ENCODE measurements at regions not wholly inside any gene's neighbourhood (a gene's known extent, or its start where the extent isn't known, plus 50 kb on each side); places are given as distances from the start of the nearest gene placed in this dataset.

- no peak overlapping the region for H3K56ac ChIP-seq (ENCODE audit: insufficient read length, low read depth, low read length)
- H3K14ac ChIP-seq (ENCODE audit: insufficient read depth, low read length), result no peak overlapping the region
- no peaks in the 10 kb centered on the region for H3K79me1 ChIP-seq (ENCODE audit: insufficient read depth, low read depth, low read length, poor library complexity, severe bottlenecking)
- Mint-ChIP-seq H3K36me3 (ENCODE audit: insufficient read depth in 1 of 3, low read depth in 3 of 3) (no peaks in the 10 kb centered on the region), H3K27ac (peak overlapping the region in 1 of 3 experiments; percentile 44; a peak in 1 of 7 replicates), H3K9me3 (no peaks in the 10 kb centered on the region), H3K4me3 (no peak overlapping the region), H3K27me3 (ENCODE audit: low read depth) (peaks cover 8% of the 10 kb centered on the region), H3K4me1 (peaks cover 9 to 23% of the 10 kb centered on the region in 2 experiments; a peak in 3 of 4 replicates)
- H4K5ac ChIP-seq (ENCODE audit: insufficient read length, low read depth, low read length), result no peak overlapping the region
- no peak overlapping the region for H2BK12ac ChIP-seq (ENCODE audit: insufficient read length, low read depth, low read length)
- H3K4me1 ChIP-seq (ENCODE audit: insufficient read depth, low read length), result no peaks in the 10 kb centered on the region
- H2BK5ac ChIP-seq (ENCODE audit: insufficient read length, low read length), result no peak overlapping the region
- WGBS (ENCODE audit: extremely low coverage, insufficient read length, low lambda C conversion rate), result no CpG with 5 or more reads among the region's 8 CpGs
- no peaks in the 10 kb centered on the region for H4K20me1 ChIP-seq (ENCODE audit: control insufficient read depth, insufficient read depth, insufficient read length)
- H3K18ac ChIP-seq (ENCODE audit: insufficient read length, low read depth, low read length), result no peak overlapping the region
- TF ChIP-seq, protein P1, sequence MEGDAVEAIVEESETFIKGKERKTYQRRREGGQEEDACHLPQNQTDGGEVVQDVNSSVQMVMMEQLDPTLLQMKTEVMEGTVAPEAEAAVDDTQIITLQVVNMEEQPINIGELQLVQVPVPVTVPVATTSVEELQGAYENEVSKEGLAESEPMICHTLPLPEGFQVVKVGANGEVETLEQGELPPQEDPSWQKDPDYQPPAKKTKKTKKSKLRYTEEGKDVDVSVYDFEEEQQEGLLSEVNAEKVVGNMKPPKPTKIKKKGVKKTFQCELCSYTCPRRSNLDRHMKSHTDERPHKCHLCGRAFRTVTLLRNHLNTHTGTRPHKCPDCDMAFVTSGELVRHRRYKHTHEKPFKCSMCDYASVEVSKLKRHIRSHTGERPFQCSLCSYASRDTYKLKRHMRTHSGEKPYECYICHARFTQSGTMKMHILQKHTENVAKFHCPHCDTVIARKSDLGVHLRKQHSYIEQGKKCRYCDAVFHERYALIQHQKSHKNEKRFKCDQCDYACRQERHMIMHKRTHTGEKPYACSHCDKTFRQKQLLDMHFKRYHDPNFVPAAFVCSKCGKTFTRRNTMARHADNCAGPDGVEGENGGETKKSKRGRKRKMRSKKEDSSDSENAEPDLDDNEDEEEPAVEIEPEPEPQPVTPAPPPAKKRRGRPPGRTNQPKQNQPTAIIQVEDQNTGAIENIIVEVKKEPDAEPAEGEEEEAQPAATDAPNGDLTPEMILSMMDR (conservative IDR thresholded peaks at IDR 0.05), result no peak
- H4K91ac ChIP-seq (ENCODE audit: insufficient read length, low read depth, low read length), result no peak overlapping the region
- H3K79me2 ChIP-seq (ENCODE audit: insufficient read depth, low read length), result no peaks in the 10 kb centered on the region
- H3K9ac ChIP-seq (ENCODE audit: extremely low read depth, insufficient read length, low read length), result no peak overlapping the region
- DNase-seq, result no peak
- H3K9me3 ChIP-seq (ENCODE audit: control insufficient read depth, low read depth, low read length), result no peaks in the 10 kb centered on the region
- H2AK5ac ChIP-seq (ENCODE audit: insufficient read length, low read length), result no peak overlapping the region
- H2BK20ac ChIP-seq (ENCODE audit: low read depth, low read length, poor library complexity, severe bottlenecking), result no peak overlapping the region
- H2AFZ ChIP-seq (ENCODE audit: low read length), result no peak overlapping the region
- H3K4me2 ChIP-seq (ENCODE audit: insufficient read depth, insufficient read length, low read length), result no peak overlapping the region
- H3T11ph ChIP-seq (ENCODE audit: low read length), result no peak overlapping the region
- H3K23ac ChIP-seq (ENCODE audit: insufficient read length, low read depth, low read length), result no peak overlapping the region
- H2BK15ac ChIP-seq (ENCODE audit: low read depth, low read length), result no peak overlapping the region
- H4K8ac ChIP-seq (replicated peaks; ENCODE audit: insufficient read length, low read depth, low read length), result no peak overlapping the region
- H2BK120ac ChIP-seq (ENCODE audit: low read depth, low read length, poor library complexity, severe bottlenecking), result no peak overlapping the region
- H3K23me2 ChIP-seq (ENCODE audit: insufficient read length, low read depth, low read length, poor library complexity, severe bottlenecking), result no peaks in the 10 kb centered on the region
- H3K27ac ChIP-seq (ENCODE audit: insufficient read length, low read depth, low read length), result no peak overlapping the region
- no peak overlapping the region for H3K4ac ChIP-seq (ENCODE audit: low read depth, low read length)
- no peaks in the 10 kb centered on the region for H3K27me3 ChIP-seq (ENCODE audit: insufficient read depth, low read length)
These were observed 247.9 kb downstream of the ANKRD60 start for GRCh38 chr20:57980506-57980905.
